Lung (tissue), 11 donors: ENCODE measurements at regions not wholly inside any gene's neighbourhood (a gene's known extent, or its start where the extent isn't known, plus 50 kb on each side); places are given as distances from the start of the nearest gene placed in this dataset.

Experiments used
- ATAC-seq: fragments of 200-7000 bp; cut with Tn5 transposase; one replicate; pipeline ENCODE4 v1.9.1; 2020; ENCODE audit warnings: moderate number of reproducible peaks; ENCODE audit not compliant: insufficient read depth, low FRiP score
- DNase-seq, 3 donors: peaks; one replicate each; pipeline ENCODE4 v3.0.0-alpha.2; 2013 to 2017
- H3K27ac ChIP-seq, 2 donors: one replicate each; pipeline ENCODE4 v1.5.1; 2013; ENCODE audit warnings: mild to moderate bottlenecking in 2 of 2, moderate library complexity in 2 of 2, control low read depth in 1 of 2, inconsistent platforms in 1 of 2, low read depth in 1 of 2, low read length in 1 of 2
- H3K27me3 ChIP-seq, 3 donors: one replicate each; pipeline ENCODE4 v1.5.1; 2013; ENCODE audit warnings: low read length in 2 of 3; ENCODE audit not compliant: control insufficient read depth in 3 of 3, insufficient read depth in 3 of 3
- H3K36me3 ChIP-seq, 4 donors: one replicate each; pipeline ENCODE4 v1.5.1; 2013; ENCODE audit warnings: low read length in 4 of 4, mild to moderate bottlenecking in 1 of 4, moderate library complexity in 1 of 4; ENCODE audit not compliant: control insufficient read depth in 4 of 4, insufficient read depth in 4 of 4
- H3K4me1 ChIP-seq, 5 donors: one replicate each; pipeline ENCODE4 v1.5.1; 2013; ENCODE audit warnings: low read length in 5 of 5, mild to moderate bottlenecking in 2 of 5, moderate library complexity in 1 of 5; ENCODE audit not compliant: control insufficient read depth in 5 of 5, insufficient read depth in 5 of 5
- H3K4me3 ChIP-seq: one replicate; pipeline ENCODE4 v1.5.1; 2013; ENCODE audit warnings: mild to moderate bottlenecking, control low read depth, moderate library complexity
- H3K9ac ChIP-seq, 2 donors: one replicate each; pipeline ENCODE4 v1.5.1; 2013; ENCODE audit warnings: low read length in 2 of 2, control low read depth in 1 of 2; ENCODE audit not compliant: insufficient read depth in 1 of 2
- H3K9me3 ChIP-seq, 4 donors: one replicate each; pipeline ENCODE4 v1.5.1; 2013; ENCODE audit warnings: low read length in 3 of 4, mild to moderate bottlenecking in 1 of 4, moderate library complexity in 1 of 4; ENCODE audit not compliant: control insufficient read depth in 4 of 4, insufficient read depth in 3 of 4
- CTCF ChIP-seq: IDR thresholded peaks from 2 replicates; pipeline ENCODE4 v1.5.1; 2012; ENCODE audit warnings: mild to moderate bottlenecking; ENCODE audit errors: control extremely low read depth, extremely low read depth
- WGBS, 2 donors: extraction: QIAGEN DNeasy Blood & Tissue Kit; methylation state at CpG; one replicate each; pipeline ENCODE4 v1.1.7; 2013; 5-methylcytosine and 5-hydroxymethylcytosine counted together
- donor health status: control.
- donor health status: control.
- donor health status: Bipolar disorder and iron deficiency.
- donor health status: healthy.
- donor health status: DM: yes; HTN: yes; CAD: no.

- Histone ChIP-seq H3K27me3 (no peaks in the 10 kb centered on the region), H3K9ac (no peak overlapping the region), H3K4me1 (no peaks in the 10 kb centered on the region), H3K27ac (no peak overlapping the region), H3K36me3 (no peaks in the 10 kb centered on the region), H3K4me3 (no peak overlapping the region), H3K9me3 (no peaks in the 10 kb centered on the region)
- TF ChIP-seq CTCF = no peak
- DNase-seq = no peak
- no peak for ATAC-seq
- 58 to 73% methylated on average over 2 of the region's 2 CpGs for WGBS, 2 donors
Measured at GRCh38 chr5:162916368-162916767, 521.0 kb upstream of the CCNG1 start.

- Histone ChIP-seq H3K36me3 (no peaks in the 10 kb centered on the region), H3K4me3 (no peak overlapping the region), H3K27ac (no peak overlapping the region), H3K27me3 (no peaks in the 10 kb centered on the region), H3K9ac (no peak overlapping the region), H3K4me1 (no peaks in the 10 kb centered on the region), H3K9me3 (peaks cover 0 to 2% (median 0%) of the 10 kb centered on the region in 4 donors)
- DNase-seq (peak in 1 of 3 donors; percentile 0), ATAC-seq (no peak)
- TF ChIP-seq CTCF = no peak
- WGBS, 2 donors = 47 to 64% methylated on average over 2 of the region's 2 CpGs
Measured at GRCh38 chr5:162929104-162929503, 508.3 kb upstream of the CCNG1 start.

GRCh38 chr5:162931501-162931900, 505.9 kb upstream of the CCNG1 start:
- H3K9ac ChIP-seq = no peak overlapping the region
- TF ChIP-seq CTCF = no peak
- H3K4me3 ChIP-seq = no peak overlapping the region
- H3K9me3 ChIP-seq = peaks cover 0 to 11% (median 2%) of the 10 kb centered on the region in 4 donors
- H3K4me1 ChIP-seq = no peaks in the 10 kb centered on the region
- no peak overlapping the region for H3K27ac ChIP-seq
- H3K36me3 ChIP-seq = no peaks in the 10 kb centered on the region
- DNase-seq (no peak), ATAC-seq (no peak)
- H3K27me3 ChIP-seq = no peaks in the 10 kb centered on the region
- 92 to 94% methylated on average over 2 of the region's 2 CpGs for WGBS, 2 donors

GRCh38 chr5:162939991-162940390, 497.4 kb upstream of the CCNG1 start:
- no peaks in the 10 kb centered on the region for H3K27me3 ChIP-seq
- H3K36me3 ChIP-seq = no peaks in the 10 kb centered on the region
- DNase-seq = no peak
- ATAC-seq = no peak
- 62 to 63% methylated on average over 4 of the region's 4 CpGs for WGBS, 2 donors
- no peaks in the 10 kb centered on the region for H3K4me1 ChIP-seq
- H3K4me3 ChIP-seq = no peak overlapping the region
- H3K9me3 ChIP-seq = peaks cover 0 to 10% (median under 1%) of the 10 kb centered on the region in 4 donors
- H3K27ac ChIP-seq = no peak overlapping the region
- no peak for TF ChIP-seq CTCF
- no peak overlapping the region for H3K9ac ChIP-seq
